PC-3 (cell line): ENCODE measurements at regions not wholly inside any gene's neighbourhood (a gene's known extent, or its start where the extent isn't known, plus 50 kb on each side); places are given as distances from the start of the nearest gene placed in this dataset.

Experiments used
- EZH2 ChIP-seq: fragments of 300-600 bp; sonication (generic); IDR thresholded peaks from one replicate; pipeline ENCODE4 v1.6.1; 2017; ENCODE audit warnings: antibody characterized with exemption, mild to moderate bottlenecking, low read length; ENCODE audit not compliant: unreplicated experiment
- TF ChIP-seq, protein P1 (sequence below): fragments of 300-600 bp; sonication (generic); conservative IDR thresholded peaks from 2 replicates; pipeline ENCODE4 v1.5.1; 2017; ENCODE audit warnings: antibody characterized with exemption, low read depth, mild to moderate bottlenecking, low read length

DNA sequence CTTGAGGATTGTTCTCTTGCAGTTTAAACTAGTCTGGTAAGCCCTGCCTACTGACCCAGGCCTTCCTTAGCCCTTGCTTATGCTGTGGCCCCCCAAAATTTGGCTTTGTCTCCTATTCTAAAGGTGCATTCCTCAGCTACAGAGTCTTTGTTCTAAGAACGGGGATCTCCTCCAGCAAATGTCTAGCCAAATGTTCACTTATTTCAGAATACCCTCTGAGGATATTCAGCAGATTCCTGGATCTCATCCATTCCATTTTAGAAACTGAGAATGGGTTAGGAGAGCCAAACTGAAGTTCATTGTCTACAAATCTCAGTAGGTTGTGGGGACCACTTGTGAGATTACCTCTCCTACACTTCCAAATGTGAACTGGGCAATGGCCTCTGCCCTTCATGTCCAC lies 164.2 kb upstream of the ARG1 start:
- TF ChIP-seq, protein P1, sequence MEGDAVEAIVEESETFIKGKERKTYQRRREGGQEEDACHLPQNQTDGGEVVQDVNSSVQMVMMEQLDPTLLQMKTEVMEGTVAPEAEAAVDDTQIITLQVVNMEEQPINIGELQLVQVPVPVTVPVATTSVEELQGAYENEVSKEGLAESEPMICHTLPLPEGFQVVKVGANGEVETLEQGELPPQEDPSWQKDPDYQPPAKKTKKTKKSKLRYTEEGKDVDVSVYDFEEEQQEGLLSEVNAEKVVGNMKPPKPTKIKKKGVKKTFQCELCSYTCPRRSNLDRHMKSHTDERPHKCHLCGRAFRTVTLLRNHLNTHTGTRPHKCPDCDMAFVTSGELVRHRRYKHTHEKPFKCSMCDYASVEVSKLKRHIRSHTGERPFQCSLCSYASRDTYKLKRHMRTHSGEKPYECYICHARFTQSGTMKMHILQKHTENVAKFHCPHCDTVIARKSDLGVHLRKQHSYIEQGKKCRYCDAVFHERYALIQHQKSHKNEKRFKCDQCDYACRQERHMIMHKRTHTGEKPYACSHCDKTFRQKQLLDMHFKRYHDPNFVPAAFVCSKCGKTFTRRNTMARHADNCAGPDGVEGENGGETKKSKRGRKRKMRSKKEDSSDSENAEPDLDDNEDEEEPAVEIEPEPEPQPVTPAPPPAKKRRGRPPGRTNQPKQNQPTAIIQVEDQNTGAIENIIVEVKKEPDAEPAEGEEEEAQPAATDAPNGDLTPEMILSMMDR, result no peak
- no peak for TF ChIP-seq EZH2
